Endothelial cell of umbilical vein (primary cell): ENCODE measurements at regions not wholly inside any gene's neighbourhood (a gene's known extent, or its start where the extent isn't known, plus 50 kb on each side); places are given as distances from the start of the nearest gene placed in this dataset.

Experiments
- BruUV-seq: library from RNA; stranded (reverse); fragments of 400-500 nt; replicated peaks from 2 replicates; lab custom pipeline; 2021; lab: Mats Ljungman, UMichigan
- CTCF ChIA-PET: fragments of 300-600, 350-600 bp; sonication (Branson Sonifier 250); formaldehyde crosslinking; loops from one replicate; lab custom pipeline; 2021; ENCODE audit warnings: antibody characterized with exemption, inconsistent platforms; lab: Charles Lee
- POLR2A ChIA-PET: fragments of 300-600, 350-600 bp; sonication (Branson Sonifier 250); formaldehyde crosslinking; loops from one replicate; lab custom pipeline; 2021; ENCODE audit warnings: antibody characterized with exemption, inconsistent platforms; lab: Charles Lee
- DNase-seq: peaks from one replicate; pipeline ENCODE4 v3.0.0-alpha.2; 2011; ENCODE audit warnings: low read depth, low spot score
- FAIRE-seq: peaks from 2 replicates; lab custom pipeline; 2011; peaks lifted over from hg19 to GRCh38; lab: Jason Lieb, UNC
- H2AFZ ChIP-seq: 2 replicates; pipeline ENCODE4 v1.6.0; 2012; ENCODE audit warnings: low read depth, low read length, control low read depth, inconsistent platforms
- H3K27ac ChIP-seq: 2 replicates; pipeline ENCODE4 v1.5.1; 2011; ENCODE audit warnings: low read depth, mild to moderate bottlenecking, control low read depth, low read length, moderate library complexity; ENCODE audit not compliant: insufficient read depth
- H3K27me3 ChIP-seq, 2 experiments: 2 replicates each; pipeline versions ENCODE4 v1.6.0 to v1.6.1; 2011; ENCODE audit warnings: low read length in 2 of 2, mixed read lengths in 1 of 2; ENCODE audit not compliant: control insufficient read depth in 2 of 2, insufficient read depth in 2 of 2
- H3K36me3 ChIP-seq, 2 experiments: 2 replicates in 1 of 2; 3 replicates in 1 of 2; pipeline ENCODE4 v1.5.1; 2011; ENCODE audit warnings: low read length in 2 of 2, mild to moderate bottlenecking in 1 of 2, moderate library complexity in 1 of 2; ENCODE audit not compliant: control insufficient read depth in 2 of 2, insufficient read depth in 2 of 2; ENCODE audit errors: extremely low read depth in 1 of 2
- H3K4me1 ChIP-seq: 3 replicates; pipeline ENCODE4 v1.5.1; 2011; ENCODE audit warnings: mild to moderate bottlenecking, low read length; ENCODE audit not compliant: control insufficient read depth, insufficient read depth; ENCODE audit errors: extremely low read depth
- H3K4me2 ChIP-seq: 2 replicates; pipeline ENCODE4 v1.6.1; 2011; ENCODE audit warnings: low read length, control low read depth, mixed read lengths; ENCODE audit not compliant: insufficient read depth
- H3K4me3 ChIP-seq, 3 experiments: fragments of 200-600 bp in 1 of 3; sonication (generic), shearing (Covaris generic) in 1 of 3; replicated peaks in 1 of 3; 2 replicates each; pipeline ENCODE4 v1.5.1; 2011 to 2016; ENCODE audit warnings: control low read depth in 3 of 3, low read length in 3 of 3, mild to moderate bottlenecking in 2 of 3, inconsistent platforms in 1 of 3, low read depth in 1 of 3, moderate library complexity in 1 of 3; ENCODE audit not compliant: insufficient read depth in 1 of 3
- H3K79me2 ChIP-seq: 2 replicates; pipeline ENCODE4 v1.6.0; 2012; ENCODE audit warnings: low read length, inconsistent platforms; ENCODE audit not compliant: control insufficient read depth, insufficient read depth
- H3K9ac ChIP-seq: replicated peaks from 2 replicates; pipeline ENCODE3; 2011; ENCODE audit warnings: low read length, control low read depth; ENCODE audit not compliant: insufficient read depth; ENCODE audit errors: extremely low read depth
- H3K9me1 ChIP-seq: replicated peaks from 3 replicates; pipeline ENCODE4 v1.6.0; 2011; ENCODE audit warnings: mild to moderate bottlenecking, low read length; ENCODE audit not compliant: control insufficient read depth, insufficient read depth; ENCODE audit errors: extremely low read depth
- H3K9me3 ChIP-seq: replicated peaks from 2 replicates; pipeline ENCODE4 v1.5.1; 2012; ENCODE audit warnings: low read length, inconsistent platforms; ENCODE audit not compliant: control insufficient read depth, insufficient read depth
- H4K20me1 ChIP-seq: replicated peaks from 2 replicates; pipeline ENCODE3; 2011; ENCODE audit warnings: mild to moderate bottlenecking, low read length; ENCODE audit not compliant: control insufficient read depth, insufficient read depth; ENCODE audit errors: extremely low read depth
- CTCF ChIP-seq, 2 donors: IDR thresholded peaks; 1 replicate in 1 of 2; 2 replicates in 1 of 2; pipeline ENCODE4 v1.5.1; 2011; ENCODE audit warnings: low read length in 2 of 2, mild to moderate bottlenecking in 2 of 2, moderate library complexity in 2 of 2, control low read depth in 1 of 2, inconsistent platforms in 1 of 2, low read depth in 1 of 2; ENCODE audit not compliant: insufficient read depth in 1 of 2; ENCODE audit errors: extremely low read depth in 1 of 2
- EZH2 ChIP-seq: IDR thresholded peaks from 2 replicates; pipeline ENCODE4 v1.6.1; 2012; ENCODE audit warnings: borderline replicate concordance, low read depth, mild to moderate bottlenecking, moderate library complexity, low read length, inconsistent platforms; ENCODE audit not compliant: severe bottlenecking
- FOS ChIP-seq: IDR thresholded peaks from 2 replicates; pipeline ENCODE4 v1.6.1; 2011; ENCODE audit warnings: mild to moderate bottlenecking, low read length, moderate library complexity, borderline replicate concordance; ENCODE audit not compliant: insufficient read depth
- GATA2 ChIP-seq: IDR thresholded peaks from 2 replicates; pipeline ENCODE4 v1.7.0; 2011; ENCODE audit warnings: low read depth, mild to moderate bottlenecking, moderate library complexity, mixed read lengths, low read length; ENCODE audit not compliant: insufficient read length, insufficient read depth
- JUN ChIP-seq: IDR thresholded peaks from 2 replicates; pipeline ENCODE4 v1.6.1; 2011; ENCODE audit warnings: borderline replicate concordance, low read depth; ENCODE audit not compliant: insufficient read length, insufficient read depth
- MAX ChIP-seq: IDR thresholded peaks from 2 replicates; pipeline ENCODE4 v1.6.1; 2011; ENCODE audit not compliant: insufficient read depth, insufficient read length
- MYC ChIP-seq: IDR thresholded peaks from one replicate; pipeline ENCODE4 v1.6.1; 2011; ENCODE audit warnings: mild to moderate bottlenecking, low read depth, low read length
- POLR2A ChIP-seq: IDR thresholded peaks from 2 replicates; pipeline ENCODE4 v1.6.1; 2012; ENCODE audit warnings: low read depth, mild to moderate bottlenecking, control low read depth, low read length
- POLR2AphosphoS5 ChIP-seq: IDR thresholded peaks from 2 replicates; pipeline ENCODE4 v1.6.1; 2012; ENCODE audit warnings: low read depth, mild to moderate bottlenecking, control low read depth, low read length, moderate library complexity; ENCODE audit not compliant: insufficient read depth
- dilution Hi-C: fragments of 300-500 bp; cut with MboI; formaldehyde crosslinking; loops from one replicate; pipeline ENCODE4 v1.15.0; 2019; ENCODE audit warnings: low sequenced_read_pairs; ENCODE audit not compliant: extremely low pct_ligation_motif_present
- intact Hi-C: fragments of 100-400 bp; cut with micrococcal nuclease; formaldehyde crosslinking; loops from one replicate; pipeline ENCODE4 v1.10.0; 2022

- Histone ChIP-seq H3K9ac (no peak overlapping the region), H3K9me1 (no peaks in the 10 kb centered on the region), H3K79me2 (no peaks in the 10 kb centered on the region), H3K4me3 (no peak overlapping the region), H4K20me1 (no peaks in the 10 kb centered on the region), H3K36me3 (no peaks in the 10 kb centered on the region), H3K9me3 (no peaks in the 10 kb centered on the region), H2AFZ (no peak overlapping the region), H3K27me3 (no peaks in the 10 kb centered on the region), H3K27ac (no peak overlapping the region), H3K4me1 (peaks cover 7% of the 10 kb centered on the region), H3K4me2 (no peak overlapping the region)
- no TSS peak for BruUV-seq
- intact Hi-C loops = no loop called here
- FAIRE-seq (no peak), DNase-seq (peak; percentile 4)
- ChIA-PET POLR2A (no interaction called here), CTCF (no interaction called here)
- no peak for TF ChIP-seq MAX
- dilution Hi-C loops = no loop called here
Measured at GRCh38 chr13:68057836-68058235, 827.7 kb upstream of the PCDH9 start.

GRCh38 chr13:68056816-68057710 is 826.9 kb upstream of the PCDH9 start:
- H3K27me3 ChIP-seq = no peaks in the 10 kb centered on the region
- TF ChIP-seq EZH2 (no peak), CTCF (IDR thresholded peaks at IDR 0.05; ENCODE audit: extremely low read depth in 1 of 2, insufficient read depth in 1 of 2, low read depth in 1 of 2, low read length in 2 of 2) (no peak), FOS (peak; percentile 20), POLR2A (no peak), GATA2 (no peak), MYC (no peak), POLR2AphosphoS5 (peak; percentile 21), JUN (peak; percentile 66), MAX (no peak)
- no peak overlapping the region for H3K9ac ChIP-seq
- no TSS peak for BruUV-seq
- intact Hi-C loops (no loop called here), dilution Hi-C loops (no loop called here)
- FAIRE-seq (peak; percentile 78), DNase-seq (peak; percentile 86)
- H3K9me1 ChIP-seq = no peaks in the 10 kb centered on the region
- no peaks in the 10 kb centered on the region for H3K9me3 ChIP-seq
- no peaks in the 10 kb centered on the region for H3K36me3 ChIP-seq
- peaks cover 7% of the 10 kb centered on the region for H3K4me1 ChIP-seq
- no peak overlapping the region for H3K27ac ChIP-seq
- H3K79me2 ChIP-seq = no peaks in the 10 kb centered on the region
- no peak overlapping the region for H3K4me3 ChIP-seq
- ChIA-PET POLR2A (no interaction called here), CTCF (interaction anchor here (1.1 kb wide), 1 partner anchor 24 kb away, joined by 3 read pairs; no protein-coding TSS in a partner anchor)
- H2AFZ ChIP-seq = no peak overlapping the region
- no peaks in the 10 kb centered on the region for H4K20me1 ChIP-seq
- peak overlapping the region; percentile 35 for H3K4me2 ChIP-seq
